Spleen (tissue), 11 donors: ENCODE measurements at regions not wholly inside any gene's neighbourhood (a gene's known extent, or its start where the extent isn't known, plus 50 kb on each side); places are given as distances from the start of the nearest gene placed in this dataset.
"Not testable (repeated sequence)": the region's sequence is repeated elsewhere in the genome, so short reads cannot be mapped to it uniquely, and the experiment has no call there.

ENCODE experiments used
- DNase-seq: peaks from one replicate; pipeline ENCODE4 v3.0.0-alpha.2; 2020
- H3K27ac ChIP-seq, 8 donors: fragments of 200-600 bp; sonication (generic) in 7 of 8; 1 replicate in 4 of 8; 2 replicates in 4 of 8; pipeline versions ENCODE4 v1.5.0 to v1.8.0; 2016 to 2021; ENCODE audit warnings: inconsistent platforms in 4 of 8, mild to moderate bottlenecking in 4 of 8, moderate library complexity in 1 of 8
- H3K27me3 ChIP-seq, 7 donors: fragments of 200-600 bp; sonication (generic) in 6 of 7; replicated peaks in 1 of 7; 1 replicate in 4 of 7; 2 replicates in 3 of 7; pipeline versions ENCODE4 v1.5.0 to v1.8.0; 2016 to 2021; ENCODE audit warnings: inconsistent platforms in 3 of 7, mild to moderate bottlenecking in 1 of 7
- H3K36me3 ChIP-seq, 6 donors: fragments of 200-600 bp; sonication (generic) in 5 of 6; 1 replicate in 4 of 6; 2 replicates in 2 of 6; pipeline versions ENCODE4 v1.5.0 to v1.8.0; 2016 to 2021; ENCODE audit warnings: inconsistent platforms in 2 of 6
- H3K4me1 ChIP-seq, 6 donors: fragments of 200-600 bp; sonication (generic) in 5 of 6; 1 replicate in 3 of 6; 2 replicates in 3 of 6; pipeline versions ENCODE4 v1.5.0 to v1.8.0; 2016 to 2021; ENCODE audit warnings: inconsistent platforms in 3 of 6
- H3K4me3 ChIP-seq, 8 donors: fragments of 200-600 bp; sonication (generic) in 7 of 8; 1 replicate in 4 of 8; 2 replicates in 4 of 8; pipeline versions ENCODE4 v1.5.0 to v1.8.0; 2016 to 2021; ENCODE audit warnings: inconsistent platforms in 4 of 8, mild to moderate bottlenecking in 4 of 8, moderate library complexity in 2 of 8
- H3K9me3 ChIP-seq, 8 donors: fragments of 200-600 bp; sonication (generic) in 7 of 8; 1 replicate in 4 of 8; 2 replicates in 4 of 8; pipeline versions ENCODE4 v1.5.0 to v1.8.0; 2016 to 2021; ENCODE audit warnings: inconsistent platforms in 4 of 8
- CTCF ChIP-seq, 11 experiments: fragments of 200-600 bp in 7 of 11; fragments of 450-650 bp in 4 of 11; sonication (generic) in 4 of 11; IDR thresholded peaks in 8 of 11; conservative IDR thresholded peaks in 3 of 11; 1 replicate in 7 of 11; 2 replicates in 4 of 11; pipeline versions ENCODE4 v1.4.0 to v1.8.0; 2016 to 2021; ENCODE audit warnings: antibody characterized with exemption in 11 of 11, inconsistent platforms in 4 of 11, mild to moderate bottlenecking in 1 of 11
- POLR2A ChIP-seq, 3 donors: fragments of 450-650 bp; IDR thresholded peaks; one replicate each; pipeline ENCODE4 v1.5.1; 2017; ENCODE audit warnings: antibody characterized with exemption in 3 of 3, mild to moderate bottlenecking in 1 of 3
- POLR2AphosphoS5 ChIP-seq, 3 donors: sonication (generic); formaldehyde crosslinking; IDR thresholded peaks; one replicate each; pipeline ENCODE4 v1.5.1; 2017; ENCODE audit warnings: antibody characterized with exemption in 3 of 3
- WGBS, 5 donors: extraction: QIAGEN DNeasy Blood & Tissue Kit in 3 of 5; methylation state at CpG; one replicate each; pipeline versions ENCODE4 v1.1.5 to v1.1.7; 2013 to 2018; 5-methylcytosine and 5-hydroxymethylcytosine counted together
- intact Hi-C: fragments of 100-400 bp; cut with DNase I; formaldehyde crosslinking; loops from one replicate; pipeline ENCODE4 v1.15.0; 2023; ENCODE audit warnings: low total_unique reads
- donor health status: healthy with polysubstance abuse.
- donor health status: DM: no; HTN: no; CAD: no; lungs with moderate emphysema.
- donor health status: DM: no; HTN: no; CAD: no.
- donor health status: Bipolar disorder and iron deficiency.
- donor health status: healthy.
- donor health status: DM: no; HTN: no; CAD: no.
- donor health status: DM: yes; HTN: yes; CAD: no.

GRCh38 chr1:5125208-5125607 lies 470.8 kb downstream of the AJAP1 start:
- Histone ChIP-seq H3K27ac (no peak overlapping the region), H3K9me3 (peaks cover 0 to 11% (median 4%) of the 10 kb centered on the region in 8 donors), H3K27me3 (peaks cover 0 to 15% (median 0%) of the 10 kb centered on the region in 7 donors), H3K4me1 (no peaks in the 10 kb centered on the region), H3K36me3 (no peaks in the 10 kb centered on the region), H3K4me3 (no peak overlapping the region)
- WGBS, 5 donors: 60 to 65% (median 63%) methylated on average over 7 of the region's 7 CpGs
- no peak for TF ChIP-seq POLR2A (IDR thresholded peaks at IDR 0.05)
- TF ChIP-seq POLR2AphosphoS5 (IDR thresholded peaks at IDR 0.05): no peak
- TF ChIP-seq CTCF (IDR thresholded peaks at IDR 0.05 in 8 of 11, conservative IDR thresholded peaks at IDR 0.05 in 3 of 11): no peak
- DNase-seq: no peak
- intact Hi-C loops: no loop called here

- Histone ChIP-seq H3K4me3 (no peak overlapping the region), H3K4me1 (no peaks in the 10 kb centered on the region), H3K36me3 (no peaks in the 10 kb centered on the region), H3K27me3 (no peaks in the 10 kb centered on the region), H3K27ac (no peak overlapping the region), H3K9me3 (no peaks in the 10 kb centered on the region)
- DNase-seq: no peak
- 87 to 93% (median 90%) methylated on average over 1 of the region's 1 CpG for WGBS, 5 donors
- TF ChIP-seq CTCF (IDR thresholded peaks at IDR 0.05 in 8 of 11, conservative IDR thresholded peaks at IDR 0.05 in 3 of 11): no peak
- no peak for TF ChIP-seq POLR2A (IDR thresholded peaks at IDR 0.05)
- TF ChIP-seq POLR2AphosphoS5 (IDR thresholded peaks at IDR 0.05): no peak
- intact Hi-C loops: no loop called here
These were observed 466.1 kb downstream of the AJAP1 start for GRCh38 chr1:5120559-5120958.

GRCh38 chr1:5119366-5120234 lies 465.2 kb downstream of the AJAP1 start:
- H3K27me3 ChIP-seq: no peaks in the 10 kb centered on the region
- H3K27ac ChIP-seq: no peak overlapping the region
- H3K4me1 ChIP-seq: no peaks in the 10 kb centered on the region
- 60 to 67% (median 64%) methylated on average over 9 to 11 of the region's 11 CpGs for WGBS, 5 donors
- no peaks in the 10 kb centered on the region for H3K36me3 ChIP-seq
- intact Hi-C loops: no loop called here
- TF ChIP-seq CTCF (IDR thresholded peaks at IDR 0.05 in 8 of 11, conservative IDR thresholded peaks at IDR 0.05 in 3 of 11) (peak in 2 of 11 experiments; percentile 8 to 11), POLR2A (IDR thresholded peaks at IDR 0.05) (no peak)
- H3K4me3 ChIP-seq: no peak overlapping the region
- H3K9me3 ChIP-seq: no peaks in the 10 kb centered on the region
- no peak for DNase-seq

GRCh38 chr1:5118771-5119170 lies 464.4 kb downstream of the AJAP1 start:
- WGBS, 5 donors: 82 to 90% (median 86%) methylated on average over 10 of the region's 10 CpGs
- H3K27ac ChIP-seq, H3K4me1 ChIP-seq, DNase-seq, H3K9me3 ChIP-seq, H3K4me3 ChIP-seq, H3K27me3 ChIP-seq, H3K36me3 ChIP-seq, intact Hi-C loops: not testable (repeated sequence)

GRCh38 chr1:5118292-5118691 lies 463.9 kb downstream of the AJAP1 start:
- H3K4me3 ChIP-seq, H3K9me3 ChIP-seq, H3K36me3 ChIP-seq, H3K4me1 ChIP-seq, H3K27me3 ChIP-seq, DNase-seq, intact Hi-C loops, H3K27ac ChIP-seq: not testable (repeated sequence)
- WGBS, 5 donors: 75 to 96% (median 91%) methylated on average over 7 to 9 of the region's 11 CpGs
